Neural cell (in vitro differentiated cells): ENCODE measurements at regions not wholly inside any gene's neighbourhood (a gene's known extent, or its start where the extent isn't known, plus 50 kb on each side); places are given as distances from the start of the nearest gene placed in this dataset.

ENCODE experiments used
- H2AFZ ChIP-seq: fragments of 200-600, 300-800 bp; sonication (generic), shearing (Covaris generic); 2 replicates; pipeline ENCODE4 v1.6.0; 2014; ENCODE audit warnings: low read depth, mild to moderate bottlenecking, antibody characterized with exemption, low read length, moderate library complexity
- H3F3A ChIP-seq: fragments of 200-600 bp; shearing (Covaris generic); 2 replicates; pipeline ENCODE4 v1.6.1; 2016; ENCODE audit warnings: mild to moderate bottlenecking, moderate library complexity, mixed read lengths, antibody characterized with exemption, low read length; ENCODE audit not compliant: insufficient read depth, poor library complexity, severe bottlenecking
- H3K27ac ChIP-seq: fragments of 200-600, 300-800 bp; sonication (generic), shearing (Covaris generic); 2 replicates; pipeline ENCODE4 v1.5.1; 2014; ENCODE audit warnings: mild to moderate bottlenecking, low read length, moderate library complexity
- H3K27me3 ChIP-seq: fragments of 300-800, 200-600 bp; sonication (generic), shearing (Covaris generic); 2 replicates; pipeline ENCODE4 v1.6.0; 2014; ENCODE audit warnings: mild to moderate bottlenecking, low read depth, low read length, moderate library complexity; ENCODE audit not compliant: insufficient read depth
- H3K36me3 ChIP-seq: fragments of 300-800, 200-600 bp; sonication (generic), shearing (Covaris generic); 2 replicates; pipeline ENCODE4 v1.5.1; 2014; ENCODE audit warnings: mild to moderate bottlenecking, antibody characterized with exemption, low read length, moderate library complexity; ENCODE audit not compliant: insufficient read depth
- H3K4me2 ChIP-seq: fragments of 300-800, 200-600 bp; sonication (generic), shearing (Covaris generic); 2 replicates; pipeline ENCODE4 v1.6.0; 2014; ENCODE audit warnings: mild to moderate bottlenecking, low read length
- H3K4me3 ChIP-seq: fragments of 300-800, 200-600 bp; sonication (generic), shearing (Covaris generic); 2 replicates; pipeline ENCODE4 v1.5.1; 2014; ENCODE audit warnings: mild to moderate bottlenecking, low read length, moderate library complexity
- H3K79me2 ChIP-seq: fragments of 200-600 bp; shearing (Covaris generic); replicated peaks from 2 replicates; pipeline ENCODE4 v1.6.0; 2014; ENCODE audit warnings: mild to moderate bottlenecking, low read length, moderate library complexity; ENCODE audit not compliant: insufficient read depth
- H3K9ac ChIP-seq: fragments of 300-800, 200-600 bp; sonication (generic), shearing (Covaris generic); 2 replicates; pipeline ENCODE4 v1.6.1; 2016; ENCODE audit warnings: mild to moderate bottlenecking, low read length, mixed read lengths
- H3K9me2 ChIP-seq: fragments of 200-600 bp; shearing (Covaris generic); 2 replicates; pipeline ENCODE4 v1.6.1; 2016; ENCODE audit warnings: mild to moderate bottlenecking, low read length, mixed read lengths; ENCODE audit not compliant: insufficient read depth
- H3K9me3 ChIP-seq: fragments of 200-600, 300-800 bp; sonication (generic), shearing (Covaris generic); 2 replicates; pipeline ENCODE4 v1.6.1; 2016; ENCODE audit warnings: mild to moderate bottlenecking, mixed run types, low read length, moderate library complexity, mixed read lengths
- H4K20me1 ChIP-seq: fragments of 200-600 bp; shearing (Covaris generic); 2 replicates; pipeline ENCODE4 v1.6.1; 2016; ENCODE audit warnings: mild to moderate bottlenecking, mixed run types; ENCODE audit not compliant: insufficient read depth
- CTCF ChIP-seq: fragments of 450-650 bp; IDR thresholded peaks from 2 replicates; pipeline ENCODE4 v1.5.1; 2014; ENCODE audit warnings: antibody characterized with exemption, mild to moderate bottlenecking, moderate library complexity; ENCODE audit not compliant: poor library complexity, severe bottlenecking
- EP300 ChIP-seq: fragments of 450-650 bp; conservative IDR thresholded peaks from 2 replicates; pipeline ENCODE4 v1.6.1; 2014; ENCODE audit warnings: antibody characterized with exemption, mild to moderate bottlenecking, moderate library complexity; ENCODE audit not compliant: poor library complexity, severe bottlenecking
- EZH2 ChIP-seq: fragments of 200-600, 300-800 bp; shearing (Covaris generic), sonication (generic); IDR thresholded peaks from 2 replicates; pipeline ENCODE4 v1.6.1; 2014; ENCODE audit warnings: antibody characterized with exemption, low read length, borderline replicate concordance, mild to moderate bottlenecking; ENCODE audit not compliant: insufficient read depth, poor library complexity, severe bottlenecking
- MXI1 ChIP-seq: fragments of 450-650 bp; conservative IDR thresholded peaks from 2 replicates; pipeline ENCODE4 v1.6.1; 2014; ENCODE audit warnings: antibody characterized with exemption, mild to moderate bottlenecking; ENCODE audit not compliant: poor library complexity, severe bottlenecking
- POLR2AphosphoS5 ChIP-seq: IDR thresholded peaks from 2 replicates; pipeline ENCODE4 v1.6.1; 2012
- RAD21 ChIP-seq: fragments of 450-650 bp; conservative IDR thresholded peaks from 2 replicates; pipeline ENCODE4 v1.6.1; 2014; ENCODE audit warnings: antibody characterized with exemption, mild to moderate bottlenecking, moderate library complexity
- REST ChIP-seq: IDR thresholded peaks from 2 replicates; pipeline ENCODE4 v1.6.1; 2012; ENCODE audit warnings: borderline replicate concordance
- SMC3 ChIP-seq: fragments of 450-650 bp; conservative IDR thresholded peaks from 2 replicates; pipeline ENCODE4 v1.6.1; 2014; ENCODE audit warnings: antibody characterized with exemption, mild to moderate bottlenecking, moderate library complexity; ENCODE audit not compliant: poor library complexity
- TAF1 ChIP-seq: IDR thresholded peaks from 2 replicates; pipeline ENCODE4 v1.6.1; 2012; ENCODE audit warnings: low read depth

DNA sequence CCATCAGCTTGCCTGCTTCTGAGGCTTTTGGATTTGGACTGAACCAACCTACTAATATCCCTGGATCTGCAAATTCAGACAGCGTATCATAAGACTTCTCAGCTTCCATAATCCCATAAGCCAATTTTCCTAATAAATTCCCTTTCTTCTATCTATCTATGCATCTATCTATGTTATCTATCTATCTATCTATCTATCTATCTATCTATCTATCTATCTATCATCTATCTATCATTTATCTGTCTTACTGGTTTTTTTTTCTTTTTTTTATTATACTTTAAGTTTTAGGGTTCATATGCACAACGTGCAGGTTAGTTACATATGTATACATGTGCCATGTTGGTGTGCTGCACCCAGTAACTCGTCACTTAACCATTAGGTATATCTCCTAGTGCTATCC is 2045.4 kb upstream of the CDH6 start:
- H3K9me3 ChIP-seq, result no peaks in the 10 kb centered on the region
- no peaks in the 10 kb centered on the region for H3F3A ChIP-seq
- no peaks in the 10 kb centered on the region for H3K36me3 ChIP-seq
- no peaks in the 10 kb centered on the region for H3K9me2 ChIP-seq
- H3K27ac ChIP-seq, result no peak overlapping the region
- no peak overlapping the region for H3K9ac ChIP-seq
- H3K27me3 ChIP-seq, result no peaks in the 10 kb centered on the region
- no peaks in the 10 kb centered on the region for H4K20me1 ChIP-seq
- no peak overlapping the region for H3K4me3 ChIP-seq
- no peak overlapping the region for H2AFZ ChIP-seq
- TF ChIP-seq TAF1 (no peak), EP300 (no peak), MXI1 (no peak), REST (no peak), RAD21 (no peak), SMC3 (no peak), POLR2AphosphoS5 (no peak), EZH2 (no peak), CTCF (no peak)
- H3K79me2 ChIP-seq, result no peaks in the 10 kb centered on the region
- H3K4me2 ChIP-seq, result no peak overlapping the region

GRCh38 chr5:29143266-29143665 is 2050.2 kb upstream of the CDH6 start:
- Histone ChIP-seq H3K9ac (no peak overlapping the region), H3K27me3 (no peaks in the 10 kb centered on the region), H2AFZ (no peak overlapping the region), H3K79me2 (no peaks in the 10 kb centered on the region), H3K9me3 (no peaks in the 10 kb centered on the region), H3F3A (no peaks in the 10 kb centered on the region), H4K20me1 (no peaks in the 10 kb centered on the region), H3K9me2 (no peaks in the 10 kb centered on the region), H3K4me2 (no peak overlapping the region), H3K36me3 (no peaks in the 10 kb centered on the region), H3K27ac (no peak overlapping the region), H3K4me3 (no peak overlapping the region)
- TF ChIP-seq POLR2AphosphoS5, result no peak
- no peak for TF ChIP-seq EZH2
- no peak for TF ChIP-seq RAD21
- no peak for TF ChIP-seq REST
- no peak for TF ChIP-seq SMC3
- TF ChIP-seq MXI1, result no peak
- TF ChIP-seq EP300, result no peak
- no peak for TF ChIP-seq CTCF
- no peak for TF ChIP-seq TAF1
